ENCODE measurements at regions not wholly inside any gene's neighbourhood (a gene's known extent, or its start where the extent isn't known, plus 50 kb on each side); places are given as distances from the start of the nearest gene placed in this dataset.

DNA sequence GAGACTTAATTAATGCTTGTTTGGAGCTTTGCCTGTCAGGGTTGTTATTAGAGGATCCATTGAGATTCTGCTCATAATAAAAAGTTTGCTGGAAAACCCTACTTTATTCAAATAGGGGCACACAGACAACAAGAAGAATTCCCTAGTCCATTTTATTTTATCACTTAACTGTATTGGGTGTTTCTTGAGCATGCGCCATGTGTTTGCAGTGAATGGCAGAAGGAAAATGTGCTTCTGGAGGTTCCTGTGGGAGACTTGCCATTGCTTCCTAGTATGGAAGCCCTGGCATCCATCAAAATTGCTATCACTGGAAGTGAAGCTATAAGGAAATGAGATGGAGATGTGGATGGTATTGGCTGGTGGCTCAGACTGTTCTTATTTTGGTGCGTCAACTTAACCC lies 106.6 kb upstream of the GALNT18 start:
- ChIA-PET CTCF (interaction anchor here (0.5 kb wide), 1 partner anchor 19 kb away, joined by 3 read pairs; no protein-coding TSS in a partner anchor), POLR2A (ENCODE audit: unreplicated experiment) (no interaction called here)
- H4K91ac ChIP-seq (ENCODE audit: insufficient read depth, low read depth, low read length), result no peak overlapping the region
- H2AFZ ChIP-seq (replicated peaks; ENCODE audit: low read length, poor library complexity), result no peak overlapping the region
- H3K14ac ChIP-seq (replicated peaks; ENCODE audit: low read depth, low read length), result no peak overlapping the region
- in situ Hi-C loops (cut with MboI; ENCODE audit: low sequenced_read_pairs), result no loop called here
- H3K79me1 ChIP-seq (ENCODE audit: low read depth in 1 of 2, low read length in 2 of 2), result no peaks in the 10 kb centered on the region
- no peak overlapping the region for H3K4ac ChIP-seq (ENCODE audit: low read depth, low read length)
- no peak overlapping the region for H3K56ac ChIP-seq (ENCODE audit: extremely low read depth, insufficient read depth, low read length)
- no peaks in the 10 kb centered on the region for H3K4me1 ChIP-seq (ENCODE audit: control insufficient read depth, insufficient read depth, low read length)
- H4K20me1 ChIP-seq (ENCODE audit: insufficient read depth, low read length), result no peaks in the 10 kb centered on the region
- no peak overlapping the region for H3K4me2 ChIP-seq (ENCODE audit: low read depth, low read length)
- no peak overlapping the region for H3K9ac ChIP-seq (ENCODE audit: low read depth, low read length)
- dilution Hi-C loops (cut with HindIII; ENCODE audit: low sequenced_read_pairs, unreplicated experiment), result no loop called here
- no peaks in the 10 kb centered on the region for H3K9me3 ChIP-seq (ENCODE audit: control insufficient read depth, insufficient read depth, low read length)
- H3K18ac ChIP-seq (ENCODE audit: low read depth, low read length), result no peak overlapping the region
- no peak overlapping the region for H3K23ac ChIP-seq (ENCODE audit: low read depth, low read length)
- H2BK5ac ChIP-seq (ENCODE audit: low read depth, low read length, poor library complexity, severe bottlenecking), result no peak overlapping the region
- ATAC-seq (ENCODE audit: low read depth) (no peak), DNase-seq (no peak)
- H2AK5ac ChIP-seq (ENCODE audit: low read depth, low read length), result no peak overlapping the region
- peaks cover 16% of the 10 kb centered on the region for H3K27me3 ChIP-seq (ENCODE audit: control insufficient read depth, insufficient read depth, low read length)
- TF ChIP-seq BHLHE40 (IDR thresholded peaks at IDR 0.05; ENCODE audit: low read depth, low read length), result no peak
- no peak for TF ChIP-seq CHD1 (IDR thresholded peaks at IDR 0.05; ENCODE audit: low read depth, low read length)
- TF ChIP-seq, protein P1, sequence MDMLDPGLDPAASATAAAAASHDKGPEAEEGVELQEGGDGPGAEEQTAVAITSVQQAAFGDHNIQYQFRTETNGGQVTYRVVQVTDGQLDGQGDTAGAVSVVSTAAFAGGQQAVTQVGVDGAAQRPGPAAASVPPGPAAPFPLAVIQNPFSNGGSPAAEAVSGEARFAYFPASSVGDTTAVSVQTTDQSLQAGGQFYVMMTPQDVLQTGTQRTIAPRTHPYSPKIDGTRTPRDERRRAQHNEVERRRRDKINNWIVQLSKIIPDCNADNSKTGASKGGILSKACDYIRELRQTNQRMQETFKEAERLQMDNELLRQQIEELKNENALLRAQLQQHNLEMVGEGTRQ (IDR thresholded peaks at IDR 0.05; ENCODE audit: low read depth, low read length), result no peak
- no peak for TF ChIP-seq MAZ (IDR thresholded peaks at IDR 0.05; ENCODE audit: borderline replicate concordance, low read depth, low read length)
- TF ChIP-seq FOS (IDR thresholded peaks at IDR 0.05; ENCODE audit: low read depth, low read length), result no peak
- no peak for TF ChIP-seq POLR2A (IDR thresholded peaks at IDR 0.05; ENCODE audit: low read depth, low read length)
- TF ChIP-seq SMC3 (IDR thresholded peaks at IDR 0.05; ENCODE audit: low read depth, low read length), result no peak
- no peak for TF ChIP-seq MAFK (IDR thresholded peaks at IDR 0.05; ENCODE audit: low read depth, low read length)
- TF ChIP-seq, protein P2, sequence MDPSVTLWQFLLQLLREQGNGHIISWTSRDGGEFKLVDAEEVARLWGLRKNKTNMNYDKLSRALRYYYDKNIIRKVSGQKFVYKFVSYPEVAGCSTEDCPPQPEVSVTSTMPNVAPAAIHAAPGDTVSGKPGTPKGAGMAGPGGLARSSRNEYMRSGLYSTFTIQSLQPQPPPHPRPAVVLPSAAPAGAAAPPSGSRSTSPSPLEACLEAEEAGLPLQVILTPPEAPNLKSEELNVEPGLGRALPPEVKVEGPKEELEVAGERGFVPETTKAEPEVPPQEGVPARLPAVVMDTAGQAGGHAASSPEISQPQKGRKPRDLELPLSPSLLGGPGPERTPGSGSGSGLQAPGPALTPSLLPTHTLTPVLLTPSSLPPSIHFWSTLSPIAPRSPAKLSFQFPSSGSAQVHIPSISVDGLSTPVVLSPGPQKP (IDR thresholded peaks at IDR 0.05; ENCODE audit: borderline replicate concordance, low read depth, low read length), result no peak
- no peak for TF ChIP-seq RAD21 (IDR thresholded peaks at IDR 0.05; ENCODE audit: low read length)
- no peak for TF ChIP-seq NFE2L2 (IDR thresholded peaks at IDR 0.05; ENCODE audit: low read depth, low read length)
- no peak overlapping the region for H2BK20ac ChIP-seq (ENCODE audit: low read depth, low read length)
- no peak overlapping the region for H2BK120ac ChIP-seq (ENCODE audit: low read depth, low read length)
- no peak overlapping the region for H2AK9ac ChIP-seq (replicated peaks; ENCODE audit: low read depth, low read length, poor library complexity)
- no peak overlapping the region for H3K4me3 ChIP-seq (ENCODE audit: insufficient read depth, low read depth, low read length)
- no peak overlapping the region for H3K27ac ChIP-seq (ENCODE audit: insufficient read depth, low read length)
- H3K36me3 ChIP-seq (ENCODE audit: control insufficient read depth, insufficient read depth, low read length), result no peaks in the 10 kb centered on the region
- WGBS, 2 experiments (ENCODE audit: extremely low coverage in 2 of 2, insufficient read length in 1 of 2), result no CpG with 5 or more reads among the region's 2 CpGs
- BruUV-seq (replicated peaks), result no TSS peak
- no peak overlapping the region for H4K8ac ChIP-seq (ENCODE audit: low read depth in 2 of 2, low read length in 2 of 2)
- H3K9me1 ChIP-seq (ENCODE audit: insufficient read depth, low read length), result 0 out of 2 replicates have a peak, but pooled peaks cover 3% of the 10 kb centered on the region
- intact Hi-C loops (cut with micrococcal nuclease), result no loop called here
- no peak overlapping the region for H4K5ac ChIP-seq (ENCODE audit: low read depth, low read length)
- H2BK15ac ChIP-seq (ENCODE audit: low read depth, low read length), result no peak overlapping the region

Measured in IMR-90 (cell line).